B cell (primary cell): ENCODE measurements at regions not wholly inside any gene's neighbourhood (a gene's known extent, or its start where the extent isn't known, plus 50 kb on each side); places are given as distances from the start of the nearest gene placed in this dataset.

Experiments
- ATAC-seq: fragments of 200-7000 bp; cut with Tn5 transposase; one replicate; pipeline ENCODE4 v1.10.0; 2021; ENCODE audit warnings: low read depth, mild to moderate bottlenecking, moderate number of reproducible peaks, moderate library complexity
- CTCF ChIA-PET: fragments of 350-600 bp; sonication (Branson Sonifier 250); formaldehyde crosslinking; loops from one replicate; lab custom pipeline; 2021; ENCODE audit warnings: antibody characterized with exemption, inconsistent platforms; lab: Charles Lee
- POLR2A ChIA-PET: fragments of 350-600 bp; sonication (Branson Sonifier 250); formaldehyde crosslinking; loops from one replicate; lab custom pipeline; 2021; ENCODE audit warnings: antibody characterized with exemption; lab: Charles Lee
- DNase-seq: peaks from one replicate; pipeline ENCODE4 v3.0.0; 2013
- H2AFZ ChIP-seq: 2 replicates; pipeline ENCODE4 v1.6.1; 2012; ENCODE audit warnings: mild to moderate bottlenecking, low read depth, low read length; ENCODE audit not compliant: insufficient read depth, poor library complexity, severe bottlenecking
- H3K27ac ChIP-seq, 2 donors: 1 replicate in 1 of 2; 2 replicates in 1 of 2; pipeline ENCODE4 v1.5.1; 2012 to 2013; ENCODE audit warnings: low read length in 2 of 2, mild to moderate bottlenecking in 2 of 2, moderate library complexity in 1 of 2
- H3K27me3 ChIP-seq, 4 experiments: fragments of 200-600 bp in 1 of 4; sonication (generic) in 1 of 4; replicated peaks in 1 of 4; 1 replicate in 2 of 4; 2 replicates in 2 of 4; pipeline versions ENCODE4 v1.6.1 to v1.7.0; 2013 to 2016; ENCODE audit warnings: low read length in 3 of 4, mild to moderate bottlenecking in 2 of 4, mixed read lengths in 1 of 4, moderate library complexity in 1 of 4; ENCODE audit not compliant: insufficient read depth in 4 of 4, control insufficient read depth in 3 of 4; ENCODE audit errors: control extremely low read depth in 1 of 4
- H3K36me3 ChIP-seq, 2 experiments: replicated peaks in 1 of 2; 1 replicate in 1 of 2; 2 replicates in 1 of 2; pipeline versions ENCODE4 v1.6.1 to v1.7.1; 2013; ENCODE audit warnings: low read length in 1 of 2; ENCODE audit not compliant: insufficient read depth in 2 of 2, control insufficient read depth in 1 of 2; ENCODE audit errors: control extremely low read depth in 1 of 2, extremely low read depth in 1 of 2
- H3K4me1 ChIP-seq, 2 donors: fragments of 200-600 bp in 1 of 2; sonication (generic) in 1 of 2; 1 replicate in 1 of 2; 2 replicates in 1 of 2; pipeline versions ENCODE4 v1.5.1 to v1.6.1; 2013 to 2017; ENCODE audit warnings: low read length in 2 of 2; ENCODE audit not compliant: control insufficient read depth in 2 of 2, insufficient read depth in 2 of 2
- H3K4me2 ChIP-seq: replicated peaks from 2 replicates; pipeline ENCODE3; 2012; ENCODE audit warnings: mild to moderate bottlenecking, low read depth, low read length; ENCODE audit not compliant: poor library complexity, severe bottlenecking
- H3K4me3 ChIP-seq, 5 experiments: fragments of 200-600 bp in 1 of 5; sonication (generic) in 1 of 5; 1 replicate in 3 of 5; 2 replicates in 2 of 5; pipeline versions ENCODE4 v1.5.1 to v1.7.0; 2011 to 2016; ENCODE audit warnings: low read length in 4 of 5, mild to moderate bottlenecking in 4 of 5, low read depth in 2 of 5, control low read depth in 1 of 5, moderate library complexity in 1 of 5; ENCODE audit not compliant: insufficient read depth in 1 of 5; ENCODE audit errors: control extremely low read depth in 1 of 5, extremely low read depth in 1 of 5
- H3K79me2 ChIP-seq: fragments of 200-600 bp; sonication (generic); one replicate; pipeline ENCODE4 v1.6.0; 2016; ENCODE audit warnings: low read length; ENCODE audit not compliant: control insufficient read depth, insufficient read depth
- H3K9ac ChIP-seq: fragments of 200-600 bp; sonication (generic); 2 replicates; pipeline ENCODE4 v1.6.1; 2017; ENCODE audit warnings: mild to moderate bottlenecking, low read length, moderate library complexity
- H3K9me3 ChIP-seq, 3 donors: one replicate each; pipeline versions ENCODE4 v1.6.1 to v1.7.1; 2013; ENCODE audit warnings: low read length in 2 of 3; ENCODE audit not compliant: control insufficient read depth in 2 of 3, insufficient read depth in 1 of 3; ENCODE audit errors: control extremely low read depth in 1 of 3
- H4K20me1 ChIP-seq: 2 replicates; pipeline ENCODE4 v1.6.0; 2012; ENCODE audit warnings: mild to moderate bottlenecking, low read length; ENCODE audit not compliant: insufficient read depth, control insufficient read depth, poor library complexity, severe bottlenecking
- H3K27ac Mint-ChIP-seq: one replicate; pipeline ENCODE4 v1.8.0; 2021; ENCODE audit warnings: mixed read lengths
- H3K27me3 Mint-ChIP-seq: one replicate; pipeline ENCODE4 v1.8.0; 2021; ENCODE audit warnings: mixed read lengths
- H3K4me1 Mint-ChIP-seq: one replicate; pipeline ENCODE4 v1.8.0; 2021; ENCODE audit warnings: mixed read lengths
- H3K4me3 Mint-ChIP-seq: one replicate; pipeline ENCODE4 v1.8.0; 2021; ENCODE audit warnings: mixed read lengths
- H3K9me3 Mint-ChIP-seq: one replicate; pipeline ENCODE4 v1.8.0; 2022; ENCODE audit warnings: mixed read lengths; ENCODE audit not compliant: insufficient read depth
- CTCF ChIP-seq: fragments of 200-600 bp; IDR thresholded peaks from one replicate; pipeline ENCODE4 v1.8.0; 2022; ENCODE audit warnings: antibody characterized with exemption, mild to moderate bottlenecking
- EZH2 ChIP-seq: IDR thresholded peaks from 2 replicates; pipeline ENCODE4 v1.6.1; 2012; ENCODE audit warnings: borderline replicate concordance, low read depth, mild to moderate bottlenecking, moderate library complexity, low read length; ENCODE audit not compliant: insufficient read depth, poor library complexity, severe bottlenecking
- WGBS: methylation state at CpG from one replicate; pipeline ENCODE4 v1.1.5; 2013; ENCODE audit warnings: missing lambda C conversion rate; ENCODE audit not compliant: insufficient coverage; 5-methylcytosine and 5-hydroxymethylcytosine counted together
- intact Hi-C: fragments of 100-400 bp; cut with micrococcal nuclease; formaldehyde crosslinking; loops from one replicate; pipeline ENCODE4 v1.10.0; 2022

DNA sequence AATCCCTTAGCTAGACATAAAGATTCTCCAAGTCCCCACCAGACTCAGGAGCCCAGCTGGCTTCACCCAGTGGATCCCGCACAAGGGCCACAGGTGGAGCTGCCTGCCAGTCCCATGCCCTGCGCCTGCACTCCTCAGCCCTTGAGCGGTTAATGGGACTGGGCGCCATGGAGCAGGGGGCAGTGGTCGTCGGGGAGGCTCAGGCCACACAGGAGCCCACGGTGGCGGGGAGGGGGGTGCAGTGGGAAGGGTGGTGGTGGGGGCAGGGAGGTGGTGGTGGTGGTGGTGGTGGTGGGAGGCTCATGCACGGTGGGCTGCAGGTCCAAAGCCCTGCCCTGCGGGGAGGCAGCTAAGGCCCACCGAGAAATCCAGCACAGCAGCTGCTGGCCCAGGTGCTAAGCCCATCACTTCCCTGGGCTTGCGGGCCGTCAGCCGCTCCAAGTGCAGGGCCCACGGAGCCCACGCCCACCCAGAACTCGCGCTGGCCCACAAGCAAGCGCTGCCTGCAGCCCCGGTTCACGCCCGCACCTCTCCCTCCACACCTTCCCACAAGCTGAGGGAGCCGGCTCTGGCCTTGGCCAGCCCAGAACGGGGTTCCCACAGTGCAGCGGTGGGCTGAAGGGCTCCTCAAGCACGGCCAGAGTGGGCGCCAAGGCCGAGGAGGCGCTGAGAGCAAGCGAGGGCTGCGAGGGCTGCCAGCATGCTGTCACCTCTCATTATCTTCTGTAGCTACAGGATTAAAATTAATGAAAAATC lies 732.5 kb upstream of the POM121L12 start:
- Histone ChIP-seq H3K4me1 (no peaks in the 10 kb centered on the region), H3K9me3 (peaks cover 0 to 5% (median 0%) of the 10 kb centered on the region in 3 donors), H2AFZ (no peak overlapping the region), H3K36me3 (no peaks in the 10 kb centered on the region), H4K20me1 (no peaks in the 10 kb centered on the region), H3K79me2 (no peaks in the 10 kb centered on the region), H3K27me3 (no peaks in the 10 kb centered on the region), H3K4me3 (no peak overlapping the region), H3K4me2 (no peak overlapping the region), H3K27ac (no peak overlapping the region), H3K9ac (no peak overlapping the region)
- Mint-ChIP-seq H3K27me3 (no peaks in the 10 kb centered on the region), H3K27ac (no peak overlapping the region), H3K9me3 (peaks cover 3% of the 10 kb centered on the region), H3K4me3 (no peak overlapping the region), H3K4me1 (no peaks in the 10 kb centered on the region)
- POLR2A ChIA-PET = no interaction called here
- TF ChIP-seq EZH2 (no peak), CTCF (no peak)
- CTCF ChIA-PET = no interaction called here
- WGBS = 96% methylated on average over 20 of the region's 31 CpGs
- no peak for DNase-seq
- ATAC-seq = no peak
- intact Hi-C loops = no loop called here

DNA sequence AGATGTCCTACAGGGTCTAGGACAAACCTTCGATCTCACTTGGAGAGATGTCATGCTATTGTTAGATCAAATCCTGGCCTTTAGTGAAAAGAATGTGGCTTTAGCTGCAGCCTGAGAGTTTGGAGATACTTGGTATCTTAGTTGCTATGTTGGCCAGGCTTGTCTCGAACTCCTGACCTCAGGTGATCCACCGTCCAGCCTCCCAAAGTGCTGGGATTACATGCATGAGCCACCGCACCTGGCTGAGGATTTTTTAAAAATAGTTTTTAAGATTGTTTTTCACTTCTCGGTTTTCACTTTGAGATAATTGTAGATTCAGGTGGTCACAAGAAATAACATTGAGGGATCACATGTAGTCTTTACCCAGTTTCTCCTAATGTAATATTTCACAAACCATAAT lies 738.3 kb upstream of the POM121L12 start:
- no peak for ATAC-seq
- ChIA-PET POLR2A (no interaction called here), CTCF (no interaction called here)
- H3K27ac ChIP-seq = no peak overlapping the region
- H3K4me3 ChIP-seq = no peak overlapping the region
- H3K4me1 Mint-ChIP-seq = no peaks in the 10 kb centered on the region
- no peak for TF ChIP-seq CTCF
- TF ChIP-seq EZH2 = no peak
- H3K27me3 Mint-ChIP-seq = no peaks in the 10 kb centered on the region
- no peaks in the 10 kb centered on the region for H3K79me2 ChIP-seq
- H3K27me3 ChIP-seq = no peaks in the 10 kb centered on the region
- H3K9ac ChIP-seq = no peak overlapping the region
- H3K36me3 ChIP-seq = no peaks in the 10 kb centered on the region
- no peak overlapping the region for H3K27ac Mint-ChIP-seq
- 81% methylated on average over 4 of the region's 5 CpGs for WGBS
- no peak overlapping the region for H3K4me3 Mint-ChIP-seq
- H4K20me1 ChIP-seq = no peaks in the 10 kb centered on the region
- intact Hi-C loops = no loop called here
- peaks cover 3% of the 10 kb centered on the region for H3K9me3 Mint-ChIP-seq
- H3K4me1 ChIP-seq = no peaks in the 10 kb centered on the region
- peaks cover 0 to 11% (median 0%) of the 10 kb centered on the region in 3 donors for H3K9me3 ChIP-seq
- DNase-seq = no peak
- H3K4me2 ChIP-seq = no peak overlapping the region
- no peak overlapping the region for H2AFZ ChIP-seq
